Renal cortex interstitium (tissue), 11 donors: ENCODE measurements at regions not wholly inside any gene's neighbourhood (a gene's known extent, or its start where the extent isn't known, plus 50 kb on each side); places are given as distances from the start of the nearest gene placed in this dataset.

Experiments used
- DNase-seq, 11 donors: peaks; one replicate each; pipeline ENCODE4 v3.0.0-alpha.2; 2013; ENCODE audit warnings: low read depth in 9 of 11, low spot score in 4 of 11; ENCODE audit errors: extremely low read depth in 1 of 11

DNA sequence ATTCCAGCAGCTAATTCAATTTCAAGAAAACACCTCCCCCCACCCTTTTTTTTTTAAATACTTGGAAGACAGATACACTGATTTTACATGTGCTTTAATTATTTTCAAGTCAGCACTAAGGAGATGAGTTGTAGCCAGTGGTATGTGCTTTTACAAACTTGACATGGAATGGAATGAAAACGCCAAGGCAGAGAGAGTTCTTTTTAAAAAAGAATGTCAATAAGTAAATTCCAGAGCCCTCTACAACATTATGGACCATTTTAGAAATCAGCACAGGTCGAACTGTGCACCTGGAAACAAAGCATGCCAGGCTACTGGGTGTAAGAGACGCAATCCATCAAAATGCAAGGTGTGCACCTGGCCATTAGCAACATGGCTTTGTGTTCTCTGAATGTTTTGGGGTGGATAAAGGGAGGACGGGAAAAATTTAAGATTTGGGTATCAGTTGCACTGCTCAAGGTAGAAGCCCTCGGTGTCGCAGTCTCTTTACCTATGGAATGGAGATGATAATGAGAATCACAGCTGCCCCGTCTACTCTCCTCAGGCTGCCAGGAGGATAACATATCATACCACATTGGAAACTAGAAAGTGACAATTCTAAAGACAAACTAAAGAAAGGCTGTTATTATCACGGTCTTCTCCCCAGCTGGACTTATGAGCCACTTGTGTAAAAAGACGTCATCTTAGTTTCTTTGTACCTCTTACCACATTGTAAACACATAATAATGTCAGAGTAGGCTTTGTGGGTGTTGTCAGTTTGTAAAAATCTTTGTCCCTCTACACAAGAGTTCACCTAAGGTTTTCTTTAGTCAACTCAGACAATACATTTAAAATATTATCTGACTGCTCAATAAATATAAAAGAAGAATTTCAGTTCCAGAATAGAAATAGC is 107.4 kb upstream of the PRICKLE2 start:
- no peak for DNase-seq

DNA sequence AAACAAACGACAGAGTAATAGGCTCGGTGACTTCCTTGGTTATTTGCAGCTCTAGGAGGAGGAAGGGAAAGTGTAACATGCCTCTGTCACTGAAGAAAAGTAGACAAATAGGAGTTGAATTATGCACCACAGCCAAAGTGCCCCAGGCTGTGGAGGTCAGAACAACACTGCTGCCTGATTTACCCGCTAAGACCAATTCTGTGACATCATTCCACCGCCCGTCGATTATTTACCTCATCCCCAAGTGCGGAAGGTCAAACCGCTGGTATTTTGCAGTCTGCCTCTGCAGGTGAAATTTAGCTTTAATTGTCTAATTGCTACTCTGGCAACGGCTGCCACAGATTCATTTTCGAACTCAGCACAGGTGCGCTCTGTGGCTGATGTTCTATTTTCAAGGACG is 106.3 kb upstream of the PRICKLE2 start:
- DNase-seq = no peak

DNA sequence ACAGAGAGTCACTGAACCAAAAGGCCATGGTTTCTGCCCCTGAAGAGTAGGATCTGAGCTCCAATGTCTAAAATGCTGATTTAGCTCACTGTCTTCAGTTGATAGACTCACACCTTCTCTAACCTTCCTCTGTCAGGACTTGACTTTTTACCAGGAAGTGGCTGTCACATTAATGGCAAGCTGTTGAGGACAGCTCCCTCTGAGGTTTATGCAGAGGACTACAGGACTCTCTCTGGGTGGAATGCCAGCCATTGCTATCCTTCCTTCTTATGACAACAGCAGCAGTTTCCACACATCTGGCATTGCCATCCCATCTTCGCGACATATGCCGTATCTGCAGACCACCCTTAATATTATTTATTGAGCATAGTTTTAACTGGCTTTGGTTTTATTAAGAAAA is 103.8 kb upstream of the PRICKLE2 start:
- DNase-seq = no peak

DNA sequence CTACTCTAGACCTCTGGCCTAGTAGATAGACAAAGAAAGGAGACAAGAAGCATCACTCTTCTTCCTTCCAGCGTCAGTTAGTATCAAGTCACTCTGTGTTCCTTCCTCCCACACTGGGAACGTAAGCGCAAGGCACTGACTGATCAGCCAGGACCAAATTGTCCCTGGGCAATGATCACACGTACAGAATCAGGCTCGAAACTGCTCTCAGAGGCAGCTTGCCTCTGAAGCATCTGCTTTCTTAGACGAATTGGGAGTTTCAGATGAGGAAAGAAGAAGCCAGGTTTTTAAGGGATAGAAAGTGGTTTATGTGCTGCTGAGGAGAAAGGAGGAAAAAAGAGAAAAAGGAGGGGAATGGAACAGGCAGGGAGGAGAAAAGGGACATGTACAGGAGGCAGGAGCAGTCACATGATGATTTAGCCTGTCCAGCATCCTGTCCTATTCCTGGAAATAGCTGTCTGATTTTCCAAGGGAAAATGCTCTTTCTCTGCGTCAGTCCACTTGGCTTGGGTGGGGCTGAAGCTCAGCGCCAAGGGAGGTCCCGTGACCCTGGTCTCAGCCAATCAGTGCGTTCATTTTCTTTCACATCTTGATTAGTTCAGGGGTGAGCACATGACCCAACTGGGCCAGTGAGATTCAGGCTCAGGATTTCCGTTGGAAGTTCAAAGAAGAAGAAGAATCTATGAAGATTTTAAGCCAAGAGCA is 102.0 kb upstream of the PRICKLE2 start:
- DNase-seq = no peak

DNA sequence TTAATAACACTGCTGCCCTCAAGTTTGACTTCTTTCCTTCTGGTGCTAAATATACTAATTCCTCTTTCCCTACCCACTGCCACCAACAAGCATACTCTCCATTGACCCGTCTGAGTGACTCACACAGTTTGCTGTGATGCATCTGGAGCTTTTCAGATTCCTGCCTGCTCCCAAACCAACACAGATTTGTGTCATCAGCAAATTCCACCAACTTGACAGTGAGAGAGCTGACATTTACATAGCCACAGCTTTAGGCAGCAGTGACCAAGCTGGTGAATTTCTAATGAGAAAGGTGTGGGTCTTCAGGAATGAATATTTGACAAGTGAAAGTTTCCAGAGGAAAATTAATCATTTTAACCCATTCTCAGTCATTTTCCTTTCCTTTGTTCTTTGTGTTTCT is 96.5 kb upstream of the PRICKLE2 start:
- no peak for DNase-seq

DNA sequence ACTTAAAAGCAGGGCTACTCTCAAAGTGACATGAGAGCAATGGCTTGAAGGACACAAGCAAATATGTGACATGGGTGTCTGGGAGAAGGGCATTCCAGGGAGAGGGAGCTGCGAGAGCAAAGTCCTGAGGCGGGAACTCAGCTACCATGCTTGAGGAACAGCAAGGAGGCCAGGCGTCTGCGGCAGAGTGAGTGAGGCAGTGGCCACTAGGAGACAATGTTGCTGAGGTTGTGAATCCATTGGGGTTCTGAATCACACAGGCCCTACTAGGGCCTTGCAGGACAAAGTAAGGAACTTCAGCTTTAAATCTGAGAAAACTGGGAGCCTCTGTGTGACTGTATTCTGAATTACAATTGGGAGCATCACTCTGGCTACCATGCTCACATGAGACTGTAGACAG is 94.1 kb upstream of the PRICKLE2 start:
- no peak for DNase-seq

DNA sequence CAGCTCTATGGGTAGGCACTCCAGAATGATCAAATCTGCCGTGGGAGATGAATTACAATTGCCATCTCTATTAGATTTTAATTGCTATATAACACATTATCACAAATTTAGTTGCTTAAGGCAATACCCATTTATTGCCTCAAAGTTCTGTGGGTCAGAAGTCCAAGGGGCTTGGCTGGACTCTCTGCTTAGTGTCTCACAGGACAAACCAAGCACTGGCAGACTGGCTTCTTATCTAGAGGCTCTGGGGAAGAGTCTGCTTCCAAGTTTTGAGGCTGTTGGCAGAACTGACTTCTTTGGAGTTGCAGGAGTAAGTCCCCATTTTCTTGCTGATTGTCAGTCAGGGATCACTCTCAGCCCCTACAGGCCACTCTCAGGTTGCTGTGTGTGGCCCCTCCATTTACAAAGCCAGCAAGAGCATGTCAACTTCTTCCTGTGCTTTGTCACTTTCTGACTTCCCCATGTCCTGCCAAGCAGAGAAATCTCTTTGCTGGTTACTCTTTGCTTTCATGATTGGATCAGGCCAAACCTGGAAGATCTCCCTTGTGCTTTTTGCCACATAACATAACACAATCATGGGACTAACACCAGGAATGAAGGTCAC is 93.5 kb upstream of the PRICKLE2 start:
- DNase-seq = no peak

DNA sequence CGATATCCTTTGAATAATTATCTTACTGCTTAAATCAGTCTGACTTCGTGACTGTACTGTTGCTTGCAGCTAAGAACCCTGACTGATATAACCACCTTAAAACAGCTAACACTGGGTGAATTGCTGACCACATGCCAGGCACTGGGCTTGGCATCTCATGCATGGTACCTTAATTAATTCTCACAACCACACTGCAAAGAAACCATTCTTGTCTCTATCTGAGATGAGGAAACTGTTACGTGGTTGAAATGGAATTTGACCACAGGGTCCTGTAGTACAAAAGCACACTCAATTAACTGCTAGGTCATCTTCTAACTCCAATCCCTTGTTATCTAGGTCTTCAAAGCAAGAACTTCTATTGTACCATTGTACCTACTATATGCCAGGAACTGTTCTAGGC is 92.7 kb upstream of the PRICKLE2 start:
- DNase-seq = no peak

DNA sequence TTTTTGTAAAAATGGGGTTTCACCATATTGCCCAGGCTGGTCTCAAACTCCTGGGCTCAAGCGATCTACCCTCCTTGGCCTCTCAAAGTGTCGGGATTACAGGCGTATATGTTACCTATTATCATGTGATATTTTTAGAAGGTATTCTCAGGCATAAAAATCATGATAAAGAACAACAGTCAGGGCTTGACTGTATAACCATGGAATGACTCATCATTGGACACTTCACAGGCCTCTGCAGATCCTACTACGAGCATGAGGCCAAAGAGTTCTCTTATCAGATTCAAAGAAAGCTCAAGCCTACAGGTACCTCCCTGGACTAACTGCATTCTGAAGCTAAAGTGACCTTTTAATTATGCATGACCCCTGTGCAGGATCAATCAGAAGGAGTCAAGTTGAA is 91.7 kb upstream of the PRICKLE2 start:
- no peak for DNase-seq

DNA sequence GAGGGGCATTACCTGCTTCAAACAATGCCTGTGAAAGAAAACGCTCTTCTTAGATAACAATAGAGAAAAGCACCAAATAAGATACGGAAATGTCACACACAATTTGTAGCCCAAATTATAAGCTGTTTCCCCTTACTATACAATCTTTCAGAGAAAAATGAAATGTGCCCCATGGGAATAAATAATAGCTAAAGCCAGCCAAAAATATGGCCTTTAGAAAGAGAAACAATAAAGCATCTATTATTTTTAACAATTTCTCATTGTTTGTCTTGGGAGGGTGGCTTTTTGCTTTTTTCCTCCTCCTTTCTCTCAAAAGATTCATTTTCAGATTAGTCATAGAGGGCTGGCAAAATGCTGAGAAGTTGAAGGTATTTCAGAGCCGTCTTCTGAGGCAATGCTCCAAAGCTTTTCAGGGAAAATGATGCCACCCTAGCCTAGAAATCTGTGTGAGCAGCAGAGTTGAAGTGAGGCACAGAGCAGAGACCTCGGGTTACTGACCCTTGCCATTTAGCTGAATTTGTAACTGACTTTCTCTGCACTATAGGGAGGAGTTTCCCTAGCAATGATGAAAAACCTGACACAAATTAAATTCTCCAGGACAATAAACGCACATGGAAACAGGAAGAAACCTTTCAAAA is 86.3 kb upstream of the PRICKLE2 start:
- DNase-seq = no peak

DNA sequence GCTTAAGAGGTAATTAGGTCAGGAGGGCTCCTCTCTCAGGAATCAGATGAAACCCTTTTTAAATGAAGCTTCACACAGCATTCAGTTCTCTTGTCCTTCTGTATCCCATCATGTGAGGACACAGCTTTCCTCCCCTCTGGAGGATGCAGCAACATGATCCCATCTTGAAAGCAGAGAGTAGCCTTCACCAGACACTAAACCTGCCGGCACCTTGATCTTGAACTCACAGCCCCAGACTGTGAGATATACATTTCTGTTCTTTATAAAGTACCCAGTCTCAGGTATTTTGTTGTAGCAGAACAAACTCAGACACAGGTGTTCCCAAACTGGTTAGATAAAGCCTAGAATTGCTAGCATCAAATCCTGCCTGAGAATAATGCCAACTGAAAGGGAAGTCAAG is 83.7 kb upstream of the PRICKLE2 start:
- no peak for DNase-seq

DNA sequence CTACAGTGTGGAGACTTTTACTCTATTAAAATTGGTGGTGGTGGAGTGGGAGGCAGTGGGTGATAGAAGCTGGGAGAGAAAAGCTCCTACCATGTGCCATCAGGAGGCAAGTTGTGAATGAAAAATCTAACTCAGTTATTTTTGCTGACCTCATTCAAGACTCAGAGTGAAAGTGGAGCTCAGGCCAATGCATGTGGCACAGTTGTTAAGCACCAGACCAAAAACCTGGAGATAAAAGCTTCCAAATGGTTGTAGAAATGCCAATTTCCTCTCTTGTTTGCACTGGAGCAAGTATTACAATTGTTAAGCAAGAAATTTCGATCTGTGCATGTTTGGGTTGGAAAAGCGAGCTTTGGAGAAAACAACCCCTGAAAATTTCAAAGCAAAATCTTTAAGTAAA is 81.5 kb upstream of the PRICKLE2 start:
- no peak for DNase-seq

DNA sequence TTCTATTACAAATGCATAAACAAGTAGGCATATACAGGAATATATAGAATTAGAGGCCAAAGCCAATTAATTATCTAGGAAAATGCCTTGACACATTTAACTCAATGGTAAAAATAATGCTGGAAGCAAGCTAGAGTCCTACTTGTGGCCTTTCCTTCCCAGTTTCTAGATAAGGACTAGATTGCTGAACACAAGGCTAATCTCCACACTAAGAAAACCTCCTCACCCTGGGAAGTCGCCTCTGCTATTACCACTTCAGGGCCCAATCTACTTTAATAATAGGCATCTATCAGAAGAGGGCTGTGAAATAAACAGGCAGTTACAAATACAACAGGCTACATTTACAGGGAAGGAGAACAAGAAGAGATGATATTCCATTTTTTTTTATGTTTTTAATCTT is 80.5 kb upstream of the PRICKLE2 start:
- no peak for DNase-seq

DNA sequence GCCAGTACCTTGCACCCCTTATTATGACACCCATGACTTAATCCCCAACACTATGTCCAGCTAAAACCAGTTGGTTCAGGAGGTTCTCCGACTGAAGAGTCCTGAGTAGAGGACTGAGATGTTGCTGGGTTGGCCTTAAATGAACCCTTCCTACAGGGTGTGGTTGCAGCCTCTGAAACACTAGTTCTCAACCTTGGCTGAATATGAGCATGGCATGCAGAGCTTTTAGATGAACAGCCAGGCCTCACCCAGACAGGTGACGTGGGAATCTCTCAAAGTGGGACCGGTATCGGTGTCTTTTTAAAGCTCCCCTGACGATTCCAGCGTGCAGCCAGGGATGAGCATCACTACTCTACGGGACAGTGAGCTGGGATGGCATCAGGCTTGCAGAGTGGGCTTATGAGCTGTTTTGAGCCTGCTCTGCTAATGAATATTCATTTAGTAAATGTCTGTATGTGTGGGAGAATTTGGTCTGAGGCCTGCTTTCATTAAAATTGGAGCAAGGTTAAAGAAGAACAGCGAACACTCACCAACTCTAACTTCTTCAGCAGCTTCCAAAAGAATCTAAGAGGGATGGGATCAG is 79.7 kb upstream of the PRICKLE2 start:
- DNase-seq = no peak

DNA sequence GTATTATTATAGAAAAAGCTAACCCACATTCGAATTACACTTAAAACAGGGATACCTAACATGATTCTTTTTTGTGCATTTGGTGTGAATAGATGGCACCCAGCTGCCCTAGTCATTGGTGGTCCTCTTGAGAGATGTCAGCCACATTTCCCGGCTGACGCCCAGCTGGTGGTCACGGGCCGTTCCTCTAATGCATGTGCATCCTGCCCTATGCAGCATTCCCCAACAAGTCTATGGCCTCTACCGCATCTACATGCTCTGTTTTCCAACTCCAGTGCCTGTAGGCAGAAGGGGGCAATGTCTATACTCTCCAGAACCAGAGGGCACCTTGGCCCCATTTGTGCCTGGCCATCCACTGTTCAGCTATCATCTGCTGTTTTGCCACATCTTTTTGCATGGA is 78.6 kb upstream of the PRICKLE2 start:
- DNase-seq = no peak

DNA sequence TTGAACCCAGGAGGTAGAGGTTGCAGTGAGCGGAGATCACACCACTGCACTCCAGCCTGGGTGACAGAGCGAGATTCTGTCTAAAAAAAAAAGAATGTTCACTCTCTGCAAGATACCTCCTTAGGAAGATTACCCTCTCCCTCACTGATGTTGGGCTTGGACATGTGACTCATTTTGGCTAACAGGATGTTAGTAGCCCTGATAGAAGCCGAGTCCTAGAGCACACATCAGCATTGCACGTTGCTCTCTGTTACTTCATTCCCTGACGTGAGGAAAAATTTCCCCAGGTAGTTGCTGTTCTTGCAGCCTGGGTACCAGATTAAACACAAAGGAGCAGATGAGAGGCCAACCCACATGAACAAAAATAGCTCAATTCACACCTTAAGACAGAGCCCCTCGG is 78.1 kb upstream of the PRICKLE2 start:
- DNase-seq = no peak

DNA sequence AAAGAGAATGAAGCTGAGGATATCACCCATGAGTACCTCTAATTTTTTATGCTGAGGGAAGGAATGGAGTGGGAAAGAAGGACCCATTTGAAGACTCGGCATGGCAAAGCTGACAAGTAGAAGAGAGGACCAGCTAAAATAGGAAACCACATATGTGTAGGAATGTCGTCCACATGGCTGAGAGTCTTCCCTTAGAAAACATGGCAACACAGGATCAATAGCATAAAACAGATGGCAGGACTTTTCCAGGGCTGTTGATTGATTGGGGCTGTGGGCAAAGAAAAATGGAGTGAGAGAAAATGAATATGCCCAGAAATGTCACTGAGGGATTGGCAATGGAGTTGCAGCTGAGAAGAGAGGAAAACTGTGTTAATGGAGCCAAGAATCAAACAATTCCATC is 76.2 kb upstream of the PRICKLE2 start:
- no peak for DNase-seq

DNA sequence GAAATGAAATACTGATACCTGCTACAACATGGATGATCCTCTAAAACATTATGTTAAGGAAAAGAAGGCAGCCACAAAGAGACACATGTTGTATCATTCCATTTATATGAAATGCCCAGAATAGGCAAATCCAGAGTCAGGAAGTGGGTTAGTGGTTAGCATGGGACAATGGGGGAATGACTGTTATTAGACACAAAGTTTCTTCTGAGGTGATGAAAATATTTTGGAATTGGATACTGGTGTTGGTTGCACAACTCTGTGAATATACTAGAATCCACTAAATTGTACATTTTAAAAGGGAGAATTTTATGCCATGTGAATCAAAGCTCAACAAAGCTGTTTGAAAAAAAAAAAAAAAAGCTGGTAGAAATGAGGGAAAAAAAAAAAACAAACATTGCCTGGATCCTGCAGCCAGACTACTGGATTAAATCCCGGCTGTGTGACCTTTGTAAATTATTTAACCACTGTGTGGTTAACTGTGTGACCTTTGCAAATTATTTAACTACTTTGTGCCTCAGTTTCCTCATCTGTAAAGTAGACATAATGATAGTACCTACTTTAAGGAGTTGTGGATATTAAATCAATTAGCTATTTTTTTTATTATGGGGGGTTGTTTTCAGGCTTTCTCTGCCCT is 75.6 kb upstream of the PRICKLE2 start:
- DNase-seq = no peak

DNA sequence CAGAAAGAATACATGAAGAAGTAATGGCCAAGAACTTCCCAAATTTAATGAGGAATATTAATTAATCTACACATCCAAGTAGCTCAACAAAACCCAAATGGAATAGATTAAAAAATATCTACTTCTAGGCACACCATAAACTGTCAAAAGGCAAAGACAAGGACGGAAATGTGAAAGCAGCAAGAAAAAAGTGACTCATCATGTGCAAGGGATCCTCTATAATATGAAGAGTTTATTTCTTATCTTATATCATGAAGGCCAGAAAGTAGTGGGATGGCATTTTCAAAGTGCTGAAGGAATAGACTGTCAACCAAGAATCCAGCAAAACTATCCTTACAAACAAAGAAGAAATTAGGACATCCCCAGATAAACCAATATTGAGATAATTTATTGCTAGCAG is 73.9 kb upstream of the PRICKLE2 start:
- DNase-seq = no peak
